ENCODE measurements at regions not wholly inside any gene's neighbourhood (a gene's known extent, or its start where the extent isn't known, plus 50 kb on each side); places are given as distances from the start of the nearest gene placed in this dataset.

DNA sequence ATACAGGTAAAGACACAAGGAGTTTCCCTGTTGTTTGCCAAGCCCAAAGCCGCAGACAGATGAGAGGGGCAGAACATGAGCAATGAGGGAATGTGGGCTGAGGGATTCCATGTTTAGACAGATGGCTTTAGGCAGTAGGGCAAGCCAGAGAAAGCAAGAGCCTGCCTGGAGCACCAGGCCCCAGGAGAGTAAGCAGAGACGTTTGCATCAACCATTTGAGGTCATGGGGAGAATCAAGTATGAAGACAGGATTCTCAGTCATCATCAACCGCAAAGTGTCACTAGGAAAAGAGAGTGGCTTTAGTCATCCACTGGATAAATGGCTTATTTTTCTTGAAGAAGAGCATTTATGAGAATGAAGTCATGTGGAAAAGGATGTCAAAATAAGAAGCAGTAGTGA is 184.7 kb downstream of the COG6 start:
- no peaks in the 10 kb centered on the region for H3K36me3 ChIP-seq (ENCODE audit: low read depth)
- no peak overlapping the region for H3K27ac ChIP-seq (ENCODE audit: poor library complexity, severe bottlenecking)
- H3K4me3 ChIP-seq (ENCODE audit: severe bottlenecking) = no peak overlapping the region
- H3K9me3 ChIP-seq (ENCODE audit: severe bottlenecking) = no peaks in the 10 kb centered on the region
- no peaks in the 10 kb centered on the region for H3K27me3 ChIP-seq (ENCODE audit: insufficient read depth, poor library complexity, severe bottlenecking)
- DNase-seq (ENCODE audit: low spot score) (no peak), ATAC-seq (ENCODE audit: low read depth) (no peak)
- TF ChIP-seq CTCF (IDR thresholded peaks at IDR 0.05; ENCODE audit: poor library complexity, severe bottlenecking) = no peak
- H3K4me1 ChIP-seq (ENCODE audit: insufficient read depth, poor library complexity, severe bottlenecking) = peaks cover 14% of the 10 kb centered on the region

- Histone ChIP-seq H3K9me3 (ENCODE audit: severe bottlenecking) (no peaks in the 10 kb centered on the region), H3K36me3 (ENCODE audit: low read depth) (no peaks in the 10 kb centered on the region), H3K4me3 (ENCODE audit: severe bottlenecking) (no peak overlapping the region), H3K4me1 (ENCODE audit: insufficient read depth, poor library complexity, severe bottlenecking) (no peaks in the 10 kb centered on the region), H3K27me3 (ENCODE audit: insufficient read depth, poor library complexity, severe bottlenecking) (no peaks in the 10 kb centered on the region), H3K27ac (ENCODE audit: poor library complexity, severe bottlenecking) (no peak overlapping the region)
- no peak for TF ChIP-seq CTCF (IDR thresholded peaks at IDR 0.05; ENCODE audit: poor library complexity, severe bottlenecking)
- DNase-seq (ENCODE audit: low spot score) (no peak), ATAC-seq (ENCODE audit: low read depth) (no peak)
Observed at GRCh38 chr13:39847336-39847735, 191.9 kb downstream of the COG6 start.

DNA sequence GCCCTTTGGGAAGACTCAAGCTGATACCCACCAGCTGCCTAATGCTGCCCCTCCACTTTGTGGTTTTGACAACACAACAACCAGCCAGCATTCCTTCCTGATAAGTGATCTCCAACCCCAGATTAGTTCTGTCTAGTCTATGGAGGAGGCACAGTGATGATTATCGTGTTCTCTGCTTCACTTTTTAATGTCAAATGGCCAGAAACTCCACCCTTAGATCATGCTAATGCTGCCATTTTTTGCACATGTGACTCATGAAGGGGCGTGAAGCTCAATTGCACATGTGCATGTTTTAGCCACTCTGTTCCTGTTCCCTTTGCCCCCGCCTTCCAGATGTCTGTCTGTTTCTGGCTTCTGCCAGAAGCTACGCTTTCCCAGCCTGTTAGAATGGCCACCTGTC is 199.8 kb downstream of the COG6 start:
- no peak overlapping the region for H3K4me3 ChIP-seq (ENCODE audit: severe bottlenecking)
- H3K36me3 ChIP-seq (ENCODE audit: low read depth) = no peaks in the 10 kb centered on the region
- no peak for TF ChIP-seq CTCF (IDR thresholded peaks at IDR 0.05; ENCODE audit: poor library complexity, severe bottlenecking)
- no peak for ATAC-seq (ENCODE audit: low read depth)
- H3K27me3 ChIP-seq (ENCODE audit: insufficient read depth, poor library complexity, severe bottlenecking) = no peaks in the 10 kb centered on the region
- no peak overlapping the region for H3K27ac ChIP-seq (ENCODE audit: poor library complexity, severe bottlenecking)
- DNase-seq (ENCODE audit: low spot score) = no peak
- no peaks in the 10 kb centered on the region for H3K4me1 ChIP-seq (ENCODE audit: insufficient read depth, poor library complexity, severe bottlenecking)
- H3K9me3 ChIP-seq (ENCODE audit: severe bottlenecking) = no peaks in the 10 kb centered on the region

DNA sequence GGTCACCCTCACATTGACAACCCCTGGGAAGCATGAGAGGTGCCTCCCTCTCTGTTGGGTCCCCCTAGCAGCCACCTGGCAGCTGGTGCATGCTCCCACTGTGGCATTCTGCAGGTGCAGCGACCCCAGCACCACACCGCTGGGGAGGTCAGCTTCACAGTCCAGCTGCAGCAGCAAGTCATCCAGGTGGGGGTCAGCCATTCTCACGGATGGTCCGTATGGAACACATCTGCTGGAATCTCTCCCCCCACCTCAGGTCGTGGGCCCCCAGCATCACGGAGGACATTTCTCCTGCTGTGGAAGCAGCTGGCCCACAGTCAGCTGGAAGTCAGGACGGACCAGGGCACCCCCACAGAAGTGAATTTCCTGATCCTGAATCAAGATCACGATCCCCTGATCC is 201.3 kb downstream of the COG6 start:
- Histone ChIP-seq H3K27me3 (ENCODE audit: insufficient read depth, poor library complexity, severe bottlenecking) (no peaks in the 10 kb centered on the region), H3K9me3 (ENCODE audit: severe bottlenecking) (no peaks in the 10 kb centered on the region), H3K4me3 (ENCODE audit: severe bottlenecking) (no peak overlapping the region), H3K27ac (ENCODE audit: poor library complexity, severe bottlenecking) (no peak overlapping the region), H3K36me3 (ENCODE audit: low read depth) (no peaks in the 10 kb centered on the region), H3K4me1 (ENCODE audit: insufficient read depth, poor library complexity, severe bottlenecking) (no peaks in the 10 kb centered on the region)
- ATAC-seq (ENCODE audit: low read depth) (no peak), DNase-seq (ENCODE audit: low spot score) (no peak)
- no peak for TF ChIP-seq CTCF (IDR thresholded peaks at IDR 0.05; ENCODE audit: poor library complexity, severe bottlenecking)

DNA sequence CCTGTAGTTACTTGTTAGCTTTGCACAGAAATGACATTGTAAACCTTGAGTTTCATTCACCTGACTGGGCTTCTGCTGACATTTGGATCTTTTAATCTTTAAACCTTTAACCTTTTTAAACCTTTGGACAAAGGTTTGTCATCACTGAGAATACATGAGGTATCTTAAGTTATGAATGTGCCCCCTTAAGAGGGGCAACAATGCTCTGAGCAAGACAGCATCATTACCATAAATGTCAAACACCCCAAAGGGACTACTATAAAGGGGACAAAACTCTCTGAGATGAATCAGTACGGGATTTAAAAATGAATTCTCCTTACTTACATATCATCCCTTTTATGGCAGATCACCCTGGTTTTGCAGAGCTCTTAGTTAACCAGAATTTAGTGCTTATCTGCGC is 203.3 kb downstream of the COG6 start:
- no peak for ATAC-seq (ENCODE audit: low read depth)
- no peak for TF ChIP-seq CTCF (IDR thresholded peaks at IDR 0.05; ENCODE audit: poor library complexity, severe bottlenecking)
- H3K9me3 ChIP-seq (ENCODE audit: severe bottlenecking) = no peaks in the 10 kb centered on the region

More for the DNA sequence above, 203.3 kb downstream of the COG6 start:
- H3K27me3 ChIP-seq (ENCODE audit: insufficient read depth, poor library complexity, severe bottlenecking) = no peaks in the 10 kb centered on the region
- DNase-seq (ENCODE audit: low spot score) = no peak
- no peaks in the 10 kb centered on the region for H3K36me3 ChIP-seq (ENCODE audit: low read depth)
- no peaks in the 10 kb centered on the region for H3K4me1 ChIP-seq (ENCODE audit: insufficient read depth, poor library complexity, severe bottlenecking)
- no peak overlapping the region for H3K27ac ChIP-seq (ENCODE audit: poor library complexity, severe bottlenecking)
- no peak overlapping the region for H3K4me3 ChIP-seq (ENCODE audit: severe bottlenecking)

Measured in RWPE2 (cell line).